Fibroblast of lung (primary cell): ENCODE measurements at regions not wholly inside any gene's neighbourhood (a gene's known extent, or its start where the extent isn't known, plus 50 kb on each side); places are given as distances from the start of the nearest gene placed in this dataset.

Experiments used
- DNase-seq, 2 donors: peaks; one replicate each; pipeline versions ENCODE4 v3.0.0 to v3.0.0-alpha.2; 2010; ENCODE audit warnings: low read depth in 2 of 2
- H2AFZ ChIP-seq: 2 replicates; pipeline ENCODE4 v1.5.1; 2012; ENCODE audit warnings: low read length, control low read depth, inconsistent platforms
- H3K27ac ChIP-seq: 2 replicates; pipeline ENCODE4 v1.5.1; 2011; ENCODE audit warnings: low read length, control low read depth; ENCODE audit not compliant: insufficient read depth
- H3K27me3 ChIP-seq: 2 replicates; pipeline ENCODE4 v1.5.1; 2011; ENCODE audit warnings: mild to moderate bottlenecking, low read length; ENCODE audit not compliant: control insufficient read depth, insufficient read depth
- H3K36me3 ChIP-seq: 2 replicates; pipeline ENCODE4 v1.5.1; 2011; ENCODE audit warnings: low read length; ENCODE audit not compliant: control insufficient read depth, insufficient read depth
- H3K4me1 ChIP-seq: 2 replicates; pipeline ENCODE4 v1.5.1; 2011; ENCODE audit warnings: low read length; ENCODE audit not compliant: control insufficient read depth, insufficient read depth; ENCODE audit errors: extremely low read depth
- H3K4me2 ChIP-seq: 2 replicates; pipeline ENCODE4 v1.5.1; 2011; ENCODE audit warnings: low read length, control low read depth; ENCODE audit not compliant: insufficient read depth; ENCODE audit errors: extremely low read depth
- H3K4me3 ChIP-seq, 4 experiments: fragments of 200-600 bp in 1 of 4; sonication (generic) in 1 of 4; replicated peaks in 1 of 4; 2 replicates each; pipeline ENCODE4 v1.5.1; 2011 to 2016; ENCODE audit warnings: low read length in 4 of 4, low read depth in 3 of 4, mild to moderate bottlenecking in 3 of 4, control low read depth in 2 of 4, inconsistent platforms in 1 of 4, mixed read lengths in 1 of 4; ENCODE audit not compliant: insufficient read depth in 1 of 4; ENCODE audit errors: control extremely low read depth in 1 of 4
- H3K79me2 ChIP-seq: 2 replicates; pipeline ENCODE4 v1.5.1; 2012; ENCODE audit warnings: mild to moderate bottlenecking, low read length, inconsistent platforms; ENCODE audit not compliant: control insufficient read depth, insufficient read depth
- H3K9ac ChIP-seq: 2 replicates; pipeline ENCODE4 v1.5.1; 2011; ENCODE audit warnings: mild to moderate bottlenecking, low read length, control low read depth; ENCODE audit not compliant: insufficient read depth
- H3K9me3 ChIP-seq: 2 replicates; pipeline ENCODE4 v1.5.1; 2012; ENCODE audit warnings: low read depth, low read length; ENCODE audit not compliant: control insufficient read depth, insufficient read depth
- H4K20me1 ChIP-seq: 2 replicates; pipeline ENCODE4 v1.5.1; 2011; ENCODE audit warnings: low read length; ENCODE audit not compliant: control insufficient read depth, insufficient read depth; ENCODE audit errors: extremely low read depth
- EZH2 ChIP-seq: IDR thresholded peaks from 2 replicates; pipeline ENCODE4 v1.5.1; 2012; ENCODE audit warnings: low read length, control low read depth, mild to moderate bottlenecking; ENCODE audit errors: missing control alignments
- TF ChIP-seq, protein P1 (sequence below), 2 donors: IDR thresholded peaks in 1 of 2; conservative IDR thresholded peaks in 1 of 2; 1 replicate in 1 of 2; 2 replicates in 1 of 2; pipeline ENCODE4 v1.5.1; 2011 to 2012; ENCODE audit warnings: low read length in 2 of 2, control low read depth in 1 of 2, inconsistent platforms in 1 of 2, low read depth in 1 of 2, mild to moderate bottlenecking in 1 of 2

GRCh38 chr10:4016214-4016740, 231.3 kb upstream of the KLF6 start:
- DNase-seq: no peak
- Histone ChIP-seq H3K9ac (no peak overlapping the region), H3K36me3 (no peaks in the 10 kb centered on the region), H3K4me3 (no peak overlapping the region), H2AFZ (no peak overlapping the region), H3K79me2 (no peaks in the 10 kb centered on the region), H3K9me3 (no peaks in the 10 kb centered on the region), H3K4me1 (no peaks in the 10 kb centered on the region), H3K27ac (no peak overlapping the region), H4K20me1 (no peaks in the 10 kb centered on the region), H3K4me2 (no peak overlapping the region), H3K27me3 (no peaks in the 10 kb centered on the region)
- no peak for TF ChIP-seq EZH2
- TF ChIP-seq, protein P1, sequence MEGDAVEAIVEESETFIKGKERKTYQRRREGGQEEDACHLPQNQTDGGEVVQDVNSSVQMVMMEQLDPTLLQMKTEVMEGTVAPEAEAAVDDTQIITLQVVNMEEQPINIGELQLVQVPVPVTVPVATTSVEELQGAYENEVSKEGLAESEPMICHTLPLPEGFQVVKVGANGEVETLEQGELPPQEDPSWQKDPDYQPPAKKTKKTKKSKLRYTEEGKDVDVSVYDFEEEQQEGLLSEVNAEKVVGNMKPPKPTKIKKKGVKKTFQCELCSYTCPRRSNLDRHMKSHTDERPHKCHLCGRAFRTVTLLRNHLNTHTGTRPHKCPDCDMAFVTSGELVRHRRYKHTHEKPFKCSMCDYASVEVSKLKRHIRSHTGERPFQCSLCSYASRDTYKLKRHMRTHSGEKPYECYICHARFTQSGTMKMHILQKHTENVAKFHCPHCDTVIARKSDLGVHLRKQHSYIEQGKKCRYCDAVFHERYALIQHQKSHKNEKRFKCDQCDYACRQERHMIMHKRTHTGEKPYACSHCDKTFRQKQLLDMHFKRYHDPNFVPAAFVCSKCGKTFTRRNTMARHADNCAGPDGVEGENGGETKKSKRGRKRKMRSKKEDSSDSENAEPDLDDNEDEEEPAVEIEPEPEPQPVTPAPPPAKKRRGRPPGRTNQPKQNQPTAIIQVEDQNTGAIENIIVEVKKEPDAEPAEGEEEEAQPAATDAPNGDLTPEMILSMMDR (conservative IDR thresholded peaks at IDR 0.05 in 1 of 2, IDR thresholded peaks at IDR 0.05 in 1 of 2; ENCODE audit: low read depth in 1 of 2, low read length in 2 of 2): no peak

DNA sequence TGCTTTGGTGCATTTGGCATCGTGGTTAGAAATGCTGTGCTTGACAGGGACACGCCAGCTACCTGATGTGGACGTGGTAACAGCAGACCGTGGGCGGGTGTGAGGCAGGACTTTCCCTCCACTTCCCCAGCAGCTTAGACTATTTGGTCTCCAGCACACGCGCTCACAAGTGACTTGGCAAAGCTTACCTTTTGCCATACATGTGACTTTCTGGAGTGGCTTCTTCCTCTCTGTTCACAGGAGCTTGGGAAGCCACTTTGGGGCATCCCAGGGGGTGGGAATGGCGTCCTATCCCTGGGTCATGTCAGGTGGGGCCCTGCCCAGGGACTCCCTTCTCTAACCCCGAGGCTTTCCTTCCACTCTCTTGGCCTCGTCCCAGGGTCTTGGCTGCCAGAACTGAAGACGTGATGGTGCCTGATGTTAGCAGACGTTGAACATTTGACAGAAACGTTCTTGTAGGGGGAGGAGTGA, 228.7 kb upstream of the KLF6 start:
- H4K20me1 ChIP-seq: no peaks in the 10 kb centered on the region
- peak overlapping the region; percentile 48 for H2AFZ ChIP-seq
- no peaks in the 10 kb centered on the region for H3K9me3 ChIP-seq
- no peaks in the 10 kb centered on the region for H3K4me1 ChIP-seq
- H3K79me2 ChIP-seq: no peaks in the 10 kb centered on the region
- no peak overlapping the region for H3K27ac ChIP-seq
- H3K36me3 ChIP-seq: no peaks in the 10 kb centered on the region
- H3K27me3 ChIP-seq: no peaks in the 10 kb centered on the region
- peak overlapping the region; percentile 37 for H3K4me2 ChIP-seq
- no peak overlapping the region for H3K9ac ChIP-seq
- TF ChIP-seq EZH2: no peak
- TF ChIP-seq, protein P1 (conservative IDR thresholded peaks at IDR 0.05 in 1 of 2, IDR thresholded peaks at IDR 0.05 in 1 of 2; ENCODE audit: low read depth in 1 of 2, low read length in 2 of 2): no peak
- no peak overlapping the region for H3K4me3 ChIP-seq
- peak in 1 of 2 donors; percentile 22 for DNase-seq

DNA sequence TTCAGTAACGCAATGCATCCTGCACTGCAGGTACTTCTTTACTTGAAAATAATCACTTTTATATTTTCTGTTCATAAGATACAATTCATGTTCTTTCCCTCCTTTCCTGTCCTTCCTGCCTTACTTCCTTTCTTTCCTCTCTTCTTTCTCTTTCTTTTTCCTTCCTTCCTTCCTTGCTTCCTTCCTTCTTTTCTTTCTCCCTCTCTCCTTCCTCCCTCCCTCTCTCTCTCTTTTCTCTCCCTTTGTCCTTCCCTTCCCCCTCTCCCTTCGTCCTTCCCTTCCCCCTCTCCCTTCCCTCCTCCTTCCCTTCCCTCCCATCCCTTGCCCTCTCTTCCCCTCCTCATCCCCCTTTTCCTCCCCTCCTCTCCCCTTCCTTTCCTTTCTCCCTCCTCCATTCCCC, 227.8 kb upstream of the KLF6 start:
- H3K4me1 ChIP-seq: no peaks in the 10 kb centered on the region
- H3K36me3 ChIP-seq: no peaks in the 10 kb centered on the region
- no peak overlapping the region for H3K9ac ChIP-seq
- H3K27me3 ChIP-seq: no peaks in the 10 kb centered on the region
- no peak overlapping the region for H3K4me3 ChIP-seq
- H3K79me2 ChIP-seq: no peaks in the 10 kb centered on the region
- DNase-seq: no peak
- no peak overlapping the region for H2AFZ ChIP-seq
- no peak overlapping the region for H3K27ac ChIP-seq
- no peaks in the 10 kb centered on the region for H4K20me1 ChIP-seq
- no peak for TF ChIP-seq EZH2
- TF ChIP-seq, protein P1 (conservative IDR thresholded peaks at IDR 0.05 in 1 of 2, IDR thresholded peaks at IDR 0.05 in 1 of 2; ENCODE audit: low read depth in 1 of 2, low read length in 2 of 2): no peak
- no peaks in the 10 kb centered on the region for H3K9me3 ChIP-seq
- H3K4me2 ChIP-seq: no peak overlapping the region
